Hematopoietic multipotent progenitor cell treated with erythropoietin and hydrocortisone succinate and interleukin-3 and kit ligand, for 8 days (in vitro differentiated cells): ENCODE measurements at regions not wholly inside any gene's neighbourhood (a gene's known extent, or its start where the extent isn't known, plus 50 kb on each side); places are given as distances from the start of the nearest gene placed in this dataset.

Experiments
- DNase-seq: peaks from one replicate; pipeline ENCODE4 v3.0.0-alpha.2; 2015

GRCh38 chr3:117874904-117875874, 1159.5 kb downstream of the IGSF11 start:
- no peak for DNase-seq

GRCh38 chr3:117875887-117876286, 1158.8 kb downstream of the IGSF11 start:
- no peak for DNase-seq

GRCh38 chr3:117880638-117881037, 1154.0 kb downstream of the IGSF11 start:
- no peak for DNase-seq

- no peak for DNase-seq
These were observed 1153.4 kb downstream of the IGSF11 start for GRCh38 chr3:117881210-117881609.

- DNase-seq: no peak
These were observed 1149.6 kb downstream of the IGSF11 start for GRCh38 chr3:117885011-117885441.

- DNase-seq: no peak
These were observed 1148.5 kb downstream of the IGSF11 start for GRCh38 chr3:117886147-117886546.

- DNase-seq: no peak
These were observed 1147.6 kb downstream of the IGSF11 start for GRCh38 chr3:117887031-117887430.

- no peak for DNase-seq
These were observed 1146.7 kb downstream of the IGSF11 start for GRCh38 chr3:117887901-117888300.

- DNase-seq: no peak
These were observed 1142.2 kb downstream of the IGSF11 start for GRCh38 chr3:117892431-117892841.

- DNase-seq: no peak
These were observed 1141.6 kb downstream of the IGSF11 start for GRCh38 chr3:117893001-117893400.

- no peak for DNase-seq
These were observed 1141.0 kb downstream of the IGSF11 start for GRCh38 chr3:117893638-117894037.

GRCh38 chr3:117898722-117899522, 1135.7 kb downstream of the IGSF11 start:
- DNase-seq: peak; percentile 7

- no peak for DNase-seq
These were observed 1131.4 kb downstream of the IGSF11 start for GRCh38 chr3:117903226-117903625.

GRCh38 chr3:117910820-117911521, 1123.7 kb downstream of the IGSF11 start:
- no peak for DNase-seq

- no peak for DNase-seq
These were observed 1122.3 kb downstream of the IGSF11 start for GRCh38 chr3:117912352-117912751.

GRCh38 chr3:117914540-117915100, 1120.0 kb downstream of the IGSF11 start:
- no peak for DNase-seq

GRCh38 chr3:117916839-117917238, 1117.8 kb downstream of the IGSF11 start:
- DNase-seq: no peak

GRCh38 chr3:117919621-117920020, 1115.0 kb downstream of the IGSF11 start:
- no peak for DNase-seq

GRCh38 chr3:117920253-117920898, 1114.3 kb downstream of the IGSF11 start:
- DNase-seq: no peak

GRCh38 chr3:117921411-117921810, 1113.2 kb downstream of the IGSF11 start:
- DNase-seq: no peak

- no peak for DNase-seq
These were observed 1112.6 kb downstream of the IGSF11 start for GRCh38 chr3:117922039-117922438.

GRCh38 chr3:117926819-117927218, 1107.8 kb downstream of the IGSF11 start:
- DNase-seq: no peak
